H1 (cell line): ENCODE measurements at regions not wholly inside any gene's neighbourhood (a gene's known extent, or its start where the extent isn't known, plus 50 kb on each side); places are given as distances from the start of the nearest gene placed in this dataset.

Experiments used
- MAX ChIP-seq: IDR thresholded peaks from 2 replicates; pipeline ENCODE4 v1.6.1; 2012; ENCODE audit warnings: inconsistent platforms

- peak; percentile 57 for TF ChIP-seq MAX
- TF ChIP-seq, all 59 proteins: peak for 3
Observed at GRCh38 chr4:116599859-116600258, 485.5 kb downstream of the TRAM1L1 start (continued).
